Caco-2 (cell line): ENCODE measurements at regions not wholly inside any gene's neighbourhood (a gene's known extent, or its start where the extent isn't known, plus 50 kb on each side); places are given as distances from the start of the nearest gene placed in this dataset.
"Not testable (repeated sequence)": the region's sequence is repeated elsewhere in the genome, so short reads cannot be mapped to it uniquely, and the experiment has no call there.

ENCODE experiments used
- BruUV-seq: library from RNA; stranded (reverse); fragments of 400-500 nt; replicated peaks from 2 replicates; lab custom pipeline; 2021; lab: Mats Ljungman, UMichigan
- CTCF ChIA-PET: fragments of 300-600 bp; sonication (Branson Sonifier 250); formaldehyde crosslinking; loops from one replicate; lab custom pipeline; 2022; ENCODE audit warnings: antibody characterized with exemption; lab: Charles Lee
- POLR2A ChIA-PET: fragments of 300-600 bp; sonication (Branson Sonifier 250); formaldehyde crosslinking; loops from one replicate; lab custom pipeline; 2022; ENCODE audit warnings: antibody characterized with exemption; lab: Charles Lee
- DNase-seq, 2 experiments: peaks; one replicate each; pipeline versions ENCODE4 v3.0.0 to v3.0.0-alpha.2; 2020 to 2022
- H3K27me3 ChIP-seq: replicated peaks from 2 replicates; pipeline ENCODE4 v1.6.0; 2011; ENCODE audit warnings: low read length; ENCODE audit not compliant: control insufficient read depth, insufficient read depth
- H3K36me3 ChIP-seq: 2 replicates; pipeline ENCODE4 v1.5.1; 2011; ENCODE audit warnings: low read length; ENCODE audit not compliant: control insufficient read depth, insufficient read depth
- H3K4me1 ChIP-seq: fragments of 250-450 bp; sonication (Bioruptor Pico); 2 replicates; pipeline ENCODE4 v1.5.1; 2020; ENCODE audit warnings: mild to moderate bottlenecking
- H3K4me3 ChIP-seq: 2 replicates; pipeline ENCODE4 v1.5.1; 2011; ENCODE audit warnings: low read depth, mild to moderate bottlenecking, control low read depth, low read length
- H3K9me3 ChIP-seq: fragments of 250-450 bp; sonication (Bioruptor Pico); 2 replicates; pipeline ENCODE4 v1.5.1; 2020; ENCODE audit warnings: mild to moderate bottlenecking, moderate library complexity
- H3K27ac Mint-ChIP-seq: one replicate; pipeline ENCODE4 v1.8.0; 2022; ENCODE audit warnings: mixed read lengths; ENCODE audit not compliant: unreplicated experiment
- H3K27me3 Mint-ChIP-seq: one replicate; pipeline ENCODE4 v1.8.0; 2022; ENCODE audit warnings: mixed read lengths; ENCODE audit not compliant: insufficient read depth, unreplicated experiment
- H3K36me3 Mint-ChIP-seq: one replicate; pipeline ENCODE4 v1.8.0; 2022; ENCODE audit warnings: mild to moderate bottlenecking, mixed read lengths; ENCODE audit not compliant: insufficient read depth, unreplicated experiment
- H3K4me1 Mint-ChIP-seq: one replicate; pipeline ENCODE4 v1.8.0; 2022; ENCODE audit warnings: low read depth, mixed read lengths; ENCODE audit not compliant: unreplicated experiment
- H3K4me3 Mint-ChIP-seq: one replicate; pipeline ENCODE4 v1.8.0; 2022; ENCODE audit warnings: mild to moderate bottlenecking, moderate library complexity, mixed read lengths; ENCODE audit not compliant: unreplicated experiment
- H3K9me3 Mint-ChIP-seq: one replicate; pipeline ENCODE4 v1.8.0; 2022; ENCODE audit warnings: mixed read lengths; ENCODE audit not compliant: unreplicated experiment
- intact Hi-C: fragments of 100-400 bp; cut with micrococcal nuclease; formaldehyde crosslinking; loops from one replicate; pipeline ENCODE4 v1.10.0; 2022; ENCODE audit not compliant: unreplicated experiment
- TF ChIP-seq, protein P1 (sequence below), 2 experiments: fragments of 200-600 bp in 1 of 2; IDR thresholded peaks; 1 replicate in 1 of 2; 2 replicates in 1 of 2; pipeline versions ENCODE4 v1.5.1 to v1.8.0; 2011 to 2022; ENCODE audit warnings: antibody characterized with exemption in 1 of 2, control low read depth in 1 of 2, inconsistent platforms in 1 of 2, low read depth in 1 of 2, low read length in 1 of 2, mild to moderate bottlenecking in 1 of 2, moderate library complexity in 1 of 2; ENCODE audit not compliant: insufficient read depth in 1 of 2, severe bottlenecking in 1 of 2, unreplicated experiment in 1 of 2

DNA sequence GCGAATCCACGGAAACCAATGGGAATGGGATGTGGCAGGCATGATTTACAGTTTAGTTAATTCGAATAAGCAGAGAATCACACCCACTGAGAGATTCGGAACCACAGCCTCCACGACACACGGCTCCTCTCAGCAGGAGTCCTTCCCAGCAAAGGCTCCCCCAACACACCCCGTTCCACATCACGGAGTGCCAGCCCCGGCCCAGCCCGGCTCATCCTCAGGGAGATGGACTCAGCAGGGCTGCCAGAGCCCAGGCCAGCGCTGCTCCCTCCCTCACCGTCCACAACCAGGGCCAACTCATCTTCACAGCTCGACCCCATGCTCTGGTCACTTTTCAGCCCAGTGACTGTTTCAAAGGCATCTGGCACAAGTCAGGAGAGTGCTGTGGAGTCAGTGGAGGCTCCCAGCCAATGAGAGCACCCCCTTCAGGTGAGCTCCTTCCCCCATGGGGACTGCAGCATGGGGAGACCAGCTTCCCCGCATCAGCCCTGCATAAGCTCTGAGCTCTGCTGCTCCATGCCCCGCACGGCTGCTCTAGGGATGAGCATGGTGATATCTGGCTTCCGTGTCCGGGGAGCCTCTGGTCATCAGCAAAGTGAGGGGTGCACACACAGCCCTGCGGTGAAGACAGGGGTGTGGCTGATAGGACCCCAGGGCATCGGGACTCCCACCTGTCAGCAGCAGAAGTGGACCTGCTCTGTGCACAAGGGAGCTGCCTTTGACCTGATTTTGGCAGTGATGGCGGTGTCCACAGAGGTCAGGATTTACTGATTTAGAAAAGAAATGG lies 238.8 kb upstream of the SFSWAP start:
- TF ChIP-seq, protein P1, sequence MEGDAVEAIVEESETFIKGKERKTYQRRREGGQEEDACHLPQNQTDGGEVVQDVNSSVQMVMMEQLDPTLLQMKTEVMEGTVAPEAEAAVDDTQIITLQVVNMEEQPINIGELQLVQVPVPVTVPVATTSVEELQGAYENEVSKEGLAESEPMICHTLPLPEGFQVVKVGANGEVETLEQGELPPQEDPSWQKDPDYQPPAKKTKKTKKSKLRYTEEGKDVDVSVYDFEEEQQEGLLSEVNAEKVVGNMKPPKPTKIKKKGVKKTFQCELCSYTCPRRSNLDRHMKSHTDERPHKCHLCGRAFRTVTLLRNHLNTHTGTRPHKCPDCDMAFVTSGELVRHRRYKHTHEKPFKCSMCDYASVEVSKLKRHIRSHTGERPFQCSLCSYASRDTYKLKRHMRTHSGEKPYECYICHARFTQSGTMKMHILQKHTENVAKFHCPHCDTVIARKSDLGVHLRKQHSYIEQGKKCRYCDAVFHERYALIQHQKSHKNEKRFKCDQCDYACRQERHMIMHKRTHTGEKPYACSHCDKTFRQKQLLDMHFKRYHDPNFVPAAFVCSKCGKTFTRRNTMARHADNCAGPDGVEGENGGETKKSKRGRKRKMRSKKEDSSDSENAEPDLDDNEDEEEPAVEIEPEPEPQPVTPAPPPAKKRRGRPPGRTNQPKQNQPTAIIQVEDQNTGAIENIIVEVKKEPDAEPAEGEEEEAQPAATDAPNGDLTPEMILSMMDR (IDR thresholded peaks at IDR 0.05; ENCODE audit: insufficient read depth in 1 of 2, low read depth in 1 of 2, low read length in 1 of 2, severe bottlenecking in 1 of 2, unreplicated experiment in 1 of 2) = no peak
- H3K27ac Mint-ChIP-seq = no peak overlapping the region
- H3K9me3 Mint-ChIP-seq = no peaks in the 10 kb centered on the region
- no peaks in the 10 kb centered on the region for H3K4me1 Mint-ChIP-seq
- H3K9me3 ChIP-seq = no peaks in the 10 kb centered on the region
- ChIA-PET CTCF (no interaction called here), POLR2A (no interaction called here)
- no peaks in the 10 kb centered on the region for H3K36me3 Mint-ChIP-seq
- H3K27me3 ChIP-seq = no peaks in the 10 kb centered on the region
- H3K27me3 Mint-ChIP-seq = peaks cover 5% of the 10 kb centered on the region
- DNase-seq = no peak
- no TSS peak for BruUV-seq
- H3K4me1 ChIP-seq = no peaks in the 10 kb centered on the region
- H3K36me3 ChIP-seq = no peaks in the 10 kb centered on the region
- intact Hi-C loops = no loop called here
- no peak overlapping the region for H3K4me3 ChIP-seq
- no peak overlapping the region for H3K4me3 Mint-ChIP-seq

DNA sequence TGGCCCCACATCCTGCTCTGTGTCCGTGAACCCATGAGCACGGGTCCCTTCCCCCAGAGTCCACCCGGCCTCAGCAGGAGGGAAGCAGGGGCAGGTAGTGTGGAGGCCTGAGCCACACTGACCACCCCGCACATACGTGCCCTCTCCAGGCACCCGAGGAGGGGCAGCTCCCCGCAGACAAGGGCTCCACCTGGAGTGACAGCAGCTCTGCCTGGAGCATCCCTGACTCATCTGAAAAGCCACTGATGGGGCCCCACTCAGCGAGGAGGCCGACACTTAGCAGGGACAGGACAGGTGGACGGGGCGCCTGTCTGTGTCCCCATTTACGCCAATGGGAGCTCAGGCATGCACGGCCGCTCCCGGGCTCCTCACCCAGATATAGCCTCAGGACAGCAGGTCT lies 237.6 kb upstream of the SFSWAP start:
- no TSS peak for BruUV-seq
- intact Hi-C loops = no loop called here
- Mint-ChIP-seq H3K4me1 (no peaks in the 10 kb centered on the region), H3K27ac (no peak overlapping the region), H3K4me3 (no peak overlapping the region), H3K27me3 (peaks cover 5% of the 10 kb centered on the region), H3K9me3 (no peaks in the 10 kb centered on the region), H3K36me3 (no peaks in the 10 kb centered on the region)
- CTCF ChIA-PET = no interaction called here
- TF ChIP-seq, protein P1 (IDR thresholded peaks at IDR 0.05; ENCODE audit: insufficient read depth in 1 of 2, low read depth in 1 of 2, low read length in 1 of 2, severe bottlenecking in 1 of 2, unreplicated experiment in 1 of 2) = no peak
- no peaks in the 10 kb centered on the region for H3K9me3 ChIP-seq
- no peak for DNase-seq
- no peak overlapping the region for H3K4me3 ChIP-seq
- POLR2A ChIA-PET = no interaction called here
- H3K36me3 ChIP-seq = no peaks in the 10 kb centered on the region
- H3K27me3 ChIP-seq = no peaks in the 10 kb centered on the region
- no peaks in the 10 kb centered on the region for H3K4me1 ChIP-seq

DNA sequence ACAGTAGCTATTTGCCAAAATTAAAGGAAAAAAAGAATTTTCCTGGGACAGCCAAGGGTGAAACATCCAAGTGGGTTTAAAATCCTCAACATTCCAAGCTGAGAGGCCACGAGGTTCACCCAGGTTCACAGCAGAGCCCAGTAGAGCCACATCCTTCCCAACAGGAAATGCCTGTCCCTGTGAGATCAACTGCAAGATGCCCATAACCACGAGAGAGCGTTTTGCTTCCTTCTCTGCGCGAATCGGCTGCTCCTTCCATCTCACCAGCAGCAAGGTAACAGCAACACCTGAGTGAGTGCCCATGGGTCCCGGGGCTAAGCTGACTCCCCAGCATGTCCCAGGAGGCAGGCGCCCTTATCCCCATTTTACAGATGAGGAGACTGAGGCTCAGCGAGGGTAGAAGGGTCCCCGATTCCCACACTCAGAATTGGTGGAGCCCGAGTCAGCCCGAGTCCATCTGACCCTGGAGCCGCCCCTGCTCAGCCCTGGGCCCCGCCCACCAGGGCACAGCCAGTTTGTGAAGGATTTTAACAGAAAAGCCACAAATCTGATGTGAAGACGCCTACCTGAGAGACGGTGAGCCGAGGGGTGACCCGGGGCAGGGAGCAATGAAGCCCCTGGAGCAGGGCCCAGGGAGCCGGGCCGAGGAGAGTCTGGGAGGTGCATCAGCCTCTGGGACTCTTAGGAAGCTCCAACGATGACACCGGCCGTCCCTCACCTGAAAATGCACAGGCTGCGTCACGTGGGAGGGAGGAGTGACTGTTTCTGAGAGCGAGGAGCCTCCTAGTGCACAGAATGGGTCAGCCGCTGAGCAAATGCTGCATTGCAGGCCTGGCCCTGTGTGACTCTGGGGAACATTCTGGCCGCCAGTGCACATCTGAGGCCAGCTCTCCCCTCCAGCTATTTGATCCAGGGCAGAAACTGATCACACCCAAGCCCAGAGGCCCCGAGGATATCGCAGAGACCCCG lies 236.9 kb upstream of the SFSWAP start:
- ChIA-PET POLR2A (no interaction called here), CTCF (no interaction called here)
- TF ChIP-seq, protein P1 (IDR thresholded peaks at IDR 0.05; ENCODE audit: insufficient read depth in 1 of 2, low read depth in 1 of 2, low read length in 1 of 2, severe bottlenecking in 1 of 2, unreplicated experiment in 1 of 2) = no peak
- Mint-ChIP-seq H3K27ac (no peak overlapping the region), H3K36me3 (no peaks in the 10 kb centered on the region), H3K27me3 (peaks cover 5% of the 10 kb centered on the region), H3K9me3 (no peaks in the 10 kb centered on the region), H3K4me3 (no peak overlapping the region), H3K4me1 (no peaks in the 10 kb centered on the region)
- BruUV-seq = no TSS peak
- DNase-seq = no peak
- Histone ChIP-seq H3K9me3 (no peaks in the 10 kb centered on the region), H3K4me1 (no peaks in the 10 kb centered on the region), H3K27me3 (no peaks in the 10 kb centered on the region), H3K36me3 (no peaks in the 10 kb centered on the region), H3K4me3 (no peak overlapping the region)
- intact Hi-C loops = no loop called here

DNA sequence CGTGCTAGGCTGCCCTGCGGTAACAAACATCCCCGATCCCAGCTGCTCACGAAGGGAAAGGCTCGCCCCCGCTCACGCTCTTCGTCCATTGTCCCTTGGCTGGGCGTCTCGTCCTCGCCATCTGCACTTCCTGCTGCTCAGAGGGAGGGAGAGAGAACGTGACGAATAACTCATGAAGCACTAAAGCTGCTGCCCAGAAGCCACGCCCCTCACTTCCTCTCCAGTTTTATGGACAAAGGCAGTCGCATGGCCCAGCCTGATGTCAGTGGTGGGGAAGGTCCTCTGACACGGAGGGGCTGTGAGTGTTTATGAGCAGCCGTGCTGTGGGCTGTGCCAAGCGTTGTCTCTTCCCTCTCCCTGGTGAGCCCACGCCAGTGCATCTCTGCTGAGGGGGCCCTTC lies 235.9 kb upstream of the SFSWAP start:
- H3K4me3 Mint-ChIP-seq, H3K4me3 ChIP-seq, H3K9me3 Mint-ChIP-seq, H3K36me3 ChIP-seq, H3K4me1 Mint-ChIP-seq, CTCF ChIA-PET, intact Hi-C loops, DNase-seq, H3K9me3 ChIP-seq, H3K4me1 ChIP-seq, BruUV-seq, H3K36me3 Mint-ChIP-seq, H3K27me3 ChIP-seq, H3K27ac Mint-ChIP-seq, H3K27me3 Mint-ChIP-seq, POLR2A ChIA-PET: not testable (repeated sequence)
